Pons (tissue), 1 donor: ENCODE measurements at regions not wholly inside any gene's neighbourhood (a gene's known extent, or its start where the extent isn't known, plus 50 kb on each side); places are given as distances from the start of the nearest gene placed in this dataset.
"Not testable (repeated sequence)": the region's sequence is repeated elsewhere in the genome, so short reads cannot be mapped to it uniquely, and the experiment has no call there.

ENCODE experiments used
- DNase-seq: peaks from one replicate; pipeline ENCODE4 v3.0.0-alpha.2; 2016; ENCODE audit warnings: low spot score

DNA sequence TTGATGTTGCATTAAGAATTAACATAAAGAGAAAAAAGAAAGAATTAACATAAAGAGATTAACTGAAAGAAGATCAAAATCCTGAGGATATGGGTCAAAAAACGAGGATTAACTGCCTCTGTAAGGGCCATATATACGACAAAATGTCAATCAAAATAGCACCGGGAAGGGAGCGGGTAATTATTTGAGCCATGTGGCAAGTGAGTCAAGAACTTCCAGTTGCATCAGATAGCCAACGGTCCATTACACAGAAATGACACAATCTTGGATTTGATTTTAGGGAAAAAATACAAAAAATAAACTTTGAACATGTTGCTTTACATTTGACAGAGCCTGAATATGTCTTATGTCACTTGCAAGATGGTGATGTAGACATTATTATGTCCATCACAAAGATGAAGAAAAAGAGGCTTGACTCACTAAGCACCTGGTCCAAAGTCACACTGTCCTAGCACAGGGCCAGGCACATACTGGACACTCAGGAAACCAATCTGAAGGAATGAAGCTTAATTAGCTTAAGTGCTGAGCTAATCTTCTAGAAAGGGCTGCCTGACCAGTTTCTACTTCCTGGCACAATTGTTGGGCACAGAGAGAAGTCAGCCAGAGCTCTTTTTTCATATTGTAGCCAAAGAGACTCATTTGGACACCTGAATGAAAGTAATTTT lies 273.2 kb upstream of the PAPPA start:
- DNase-seq = no peak

DNA sequence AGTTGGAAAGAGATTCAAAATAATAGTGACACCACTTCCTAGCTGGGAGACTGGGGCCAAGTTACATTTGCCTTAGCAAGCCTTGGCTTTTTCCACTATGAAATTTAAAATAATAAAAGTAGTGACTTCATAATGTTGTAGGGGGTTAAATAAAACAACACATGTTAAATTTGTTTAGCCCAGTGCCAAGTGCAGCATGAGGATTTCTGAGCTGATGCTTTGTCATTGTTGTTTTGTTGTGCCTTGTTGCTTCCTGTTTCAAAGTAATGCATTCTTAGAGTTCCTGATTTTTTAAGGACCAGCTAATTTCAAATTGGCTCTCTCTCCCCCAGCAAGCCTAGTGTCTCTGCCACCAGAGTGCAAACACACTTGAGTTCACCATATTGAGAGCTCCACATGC lies 270.7 kb upstream of the PAPPA start:
- DNase-seq = no peak

DNA sequence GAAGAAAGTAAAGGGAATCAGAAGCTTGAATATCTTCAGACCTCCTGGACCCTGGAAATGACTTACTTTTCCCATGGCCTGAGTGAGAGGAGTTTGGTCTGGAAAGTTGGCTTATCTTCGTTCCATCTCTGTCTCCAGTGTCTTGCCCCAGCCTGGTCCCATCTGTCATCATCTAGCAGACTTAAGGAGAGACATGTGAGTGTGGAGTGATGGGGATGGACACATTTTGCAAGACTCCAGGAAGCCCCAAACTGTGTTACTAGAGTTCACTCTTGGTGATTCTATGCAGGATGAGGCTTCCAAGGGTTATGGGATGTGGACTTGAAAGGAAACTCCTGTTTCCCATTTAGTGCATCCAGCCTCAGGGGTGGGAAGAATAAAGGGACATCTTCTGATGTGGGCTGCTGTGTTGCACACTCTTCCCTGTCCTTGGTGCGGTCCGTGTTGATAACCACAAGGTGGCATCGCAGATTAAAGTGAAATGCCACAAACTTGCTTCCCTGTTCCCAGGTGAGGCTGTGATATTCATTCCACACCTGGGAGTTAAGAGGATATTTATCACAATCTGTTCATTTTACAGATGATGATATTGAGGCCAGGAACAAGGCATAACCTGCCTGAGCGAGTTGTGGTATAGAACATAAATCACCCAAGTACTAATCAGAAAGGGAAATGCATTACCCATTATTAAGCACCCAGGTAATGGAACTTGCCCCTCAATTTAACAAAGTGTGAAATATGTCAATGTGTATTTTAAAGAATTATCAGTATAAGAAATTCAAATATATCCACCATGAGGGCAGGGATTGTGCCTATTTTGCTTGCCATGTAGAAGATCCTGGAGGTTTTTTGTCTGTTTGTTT lies 269.9 kb upstream of the PAPPA start:
- DNase-seq = peak; percentile 20

DNA sequence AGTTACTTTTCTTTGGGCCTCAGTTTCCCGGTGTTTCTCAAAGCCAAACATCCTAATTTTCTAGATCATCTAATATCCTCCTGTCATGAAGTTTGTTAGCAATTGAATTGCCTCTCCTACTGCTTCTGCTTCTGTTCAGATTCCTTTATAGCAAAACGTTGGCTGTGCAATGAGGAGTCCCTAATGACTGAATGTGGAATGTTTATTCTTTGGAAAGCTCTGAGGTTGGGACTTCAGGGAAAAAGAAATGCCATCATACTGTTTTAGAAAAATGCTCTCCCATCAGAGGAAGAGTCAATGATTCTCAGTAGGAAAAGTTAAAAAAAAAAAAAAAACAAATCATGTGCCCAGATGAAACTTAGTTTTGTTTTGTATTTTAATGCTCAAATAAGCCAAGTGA lies 268.7 kb upstream of the PAPPA start:
- no peak for DNase-seq

DNA sequence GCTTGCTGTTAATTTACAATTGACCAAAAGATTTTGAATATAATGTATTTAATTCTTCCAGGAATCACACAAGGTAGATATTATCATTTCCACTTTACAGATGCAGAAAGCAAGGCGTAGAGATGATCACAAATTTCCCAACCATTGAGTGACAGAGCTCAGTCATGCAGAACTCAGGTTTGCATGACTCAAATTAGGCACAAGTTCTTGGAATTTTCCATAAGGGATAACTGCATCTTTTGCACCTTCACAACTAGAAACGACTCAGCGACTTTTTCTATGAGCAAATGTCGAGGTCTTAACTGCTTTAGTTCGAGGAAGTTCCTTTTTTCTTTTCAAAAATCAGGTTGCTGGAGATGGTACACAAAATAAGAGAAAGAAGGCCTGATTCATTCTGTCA lies 265.5 kb upstream of the PAPPA start:
- no peak for DNase-seq

DNA sequence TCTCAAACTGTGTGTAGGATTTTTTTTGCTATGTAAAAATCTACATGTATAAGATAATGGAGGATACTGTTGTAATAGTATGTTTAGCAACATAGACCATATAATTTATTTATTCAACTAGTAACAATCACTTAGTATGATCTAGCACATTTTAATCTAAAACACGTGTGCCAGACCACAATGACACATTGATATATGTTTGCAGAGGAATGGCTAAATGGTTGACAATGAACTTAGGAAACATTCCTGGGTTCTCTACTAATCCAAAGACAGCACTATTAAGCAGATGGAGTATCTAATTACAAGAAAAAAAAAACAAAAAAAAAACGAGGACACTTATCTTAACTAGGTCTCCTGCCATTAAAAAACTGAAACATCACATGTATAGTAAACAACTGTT lies 261.7 kb upstream of the PAPPA start:
- no peak for DNase-seq

DNA sequence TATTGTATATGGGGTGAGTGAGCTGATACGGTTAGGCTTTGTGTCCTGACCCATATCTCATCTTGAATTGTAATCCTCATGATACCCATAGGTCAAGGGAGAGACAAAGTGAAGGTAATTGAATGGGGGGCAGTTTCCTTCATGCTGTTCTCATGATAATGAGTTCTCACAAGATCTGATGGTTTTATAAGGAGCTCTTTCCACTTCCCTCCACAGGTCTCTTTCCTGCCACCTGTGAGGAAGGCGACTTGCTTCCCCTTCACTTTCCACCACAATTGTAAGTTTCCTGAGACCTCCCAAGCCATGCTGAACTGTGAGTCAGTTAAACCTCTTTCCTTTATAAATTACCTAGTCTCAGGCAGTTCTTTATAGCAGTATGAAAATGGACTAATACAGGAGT lies 255.1 kb upstream of the PAPPA start:
- DNase-seq = not testable (repeated sequence)

DNA sequence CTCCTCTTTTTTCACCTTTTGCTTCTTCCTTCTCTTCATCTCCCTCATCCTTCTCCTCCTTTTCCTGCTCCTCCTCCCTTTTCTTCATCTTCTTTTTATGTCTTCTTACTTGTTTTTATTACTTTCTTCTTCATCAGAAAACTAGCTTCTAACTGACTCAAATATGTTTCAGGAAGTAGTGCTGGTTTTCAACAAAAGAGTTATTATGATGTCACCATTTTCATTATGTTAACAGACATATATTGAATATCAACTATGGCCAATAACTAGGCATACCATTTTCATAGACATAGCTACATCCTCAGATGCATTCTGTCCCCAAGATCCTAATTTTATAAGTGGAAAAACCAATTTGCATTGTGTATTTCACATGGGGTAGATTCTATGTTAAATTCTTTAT lies 252.9 kb upstream of the PAPPA start:
- no peak for DNase-seq

DNA sequence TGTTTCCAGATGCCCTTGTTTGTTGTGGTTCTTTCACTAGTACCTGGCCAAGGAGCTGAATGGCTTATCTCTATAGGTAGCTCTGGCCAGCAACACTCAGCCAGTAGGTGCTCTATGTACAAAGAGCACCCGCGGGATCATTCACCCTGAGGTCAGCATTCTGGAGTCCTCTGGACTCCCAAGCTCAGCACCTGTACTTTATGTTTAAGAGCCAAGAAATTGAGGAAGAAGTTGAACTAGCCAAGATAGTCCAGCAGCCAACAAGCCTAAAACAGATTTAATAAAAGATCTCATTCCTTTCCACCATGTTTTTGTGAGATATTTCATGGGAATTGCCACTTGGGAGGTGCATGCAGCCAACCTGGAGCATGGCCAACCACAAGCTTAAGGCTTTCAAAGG lies 242.6 kb upstream of the PAPPA start:
- DNase-seq = no peak

DNA sequence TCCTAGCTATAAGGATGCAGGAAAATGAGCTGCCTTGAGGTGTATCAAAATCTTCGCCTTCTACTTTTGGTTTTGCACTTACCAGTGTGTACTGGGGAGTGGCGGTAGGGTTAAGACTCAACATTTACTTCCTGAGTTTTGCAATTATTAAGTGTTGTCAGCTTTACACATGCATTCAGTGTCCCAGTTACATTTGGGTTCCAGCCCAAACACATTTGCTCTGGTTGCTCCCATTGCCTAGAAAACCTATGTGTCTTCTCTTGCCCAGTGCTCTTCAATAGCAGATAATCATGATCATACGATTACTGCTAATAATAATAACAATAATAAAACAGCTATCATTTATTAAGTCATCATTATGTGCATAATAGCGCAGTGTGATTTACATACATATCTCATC lies 241.5 kb upstream of the PAPPA start:
- no peak for DNase-seq

DNA sequence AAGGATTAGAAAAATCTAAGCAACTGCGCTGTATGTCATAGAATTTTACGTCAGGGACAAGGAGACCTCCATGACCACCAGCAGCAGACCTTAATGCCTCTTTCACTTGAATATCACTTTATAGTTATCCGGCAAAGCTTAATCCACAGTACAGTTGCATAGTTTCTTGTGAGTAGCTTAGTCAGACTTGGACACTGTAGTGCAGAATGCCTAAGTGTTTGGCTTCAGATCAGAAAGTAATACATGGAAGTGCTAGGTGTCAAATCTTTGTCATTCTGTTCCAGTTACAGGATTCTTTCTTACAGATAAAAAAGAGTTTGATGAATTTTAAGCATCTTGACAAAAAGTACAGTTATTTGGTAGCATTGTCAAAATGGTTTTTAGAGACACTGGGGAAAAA lies 239.9 kb upstream of the PAPPA start:
- no peak for DNase-seq

DNA sequence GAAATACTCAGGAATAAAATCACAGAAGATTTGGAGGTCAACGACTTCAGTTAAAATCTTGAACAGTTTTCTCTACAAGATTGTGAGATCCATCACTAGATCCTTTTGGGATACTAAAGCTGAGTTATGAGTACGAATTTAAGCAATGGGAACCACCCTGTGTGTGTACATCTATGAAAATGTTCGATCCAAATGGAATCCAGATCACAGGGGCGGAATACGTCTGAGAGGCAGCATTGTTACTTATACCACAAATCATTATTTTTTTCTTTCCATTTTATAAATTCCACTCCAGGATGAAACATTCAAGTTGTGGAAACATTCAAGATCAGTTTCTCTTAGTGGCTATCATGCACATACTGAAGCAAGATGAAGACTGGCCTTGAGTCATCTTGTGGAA lies 239.3 kb upstream of the PAPPA start:
- no peak for DNase-seq

DNA sequence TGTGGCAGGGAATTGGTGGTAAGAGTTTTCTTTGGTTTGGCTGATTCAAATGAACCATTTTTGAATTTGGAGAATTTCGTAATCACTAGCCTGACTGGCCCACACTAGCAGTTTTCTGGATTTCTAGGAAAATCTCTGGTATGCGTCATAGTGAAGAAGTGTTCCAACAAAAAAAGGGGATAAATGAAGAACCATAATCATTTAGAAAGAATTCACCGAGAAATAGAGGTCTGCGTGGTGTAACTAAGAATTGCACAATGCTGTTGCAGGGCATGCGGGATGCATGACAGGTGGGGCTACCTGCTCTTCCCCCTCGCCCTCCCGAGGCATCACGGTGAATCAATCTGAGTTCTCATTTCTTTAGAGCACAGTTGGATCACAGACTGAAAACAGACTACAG lies 232.3 kb upstream of the PAPPA start:
- no peak for DNase-seq

DNA sequence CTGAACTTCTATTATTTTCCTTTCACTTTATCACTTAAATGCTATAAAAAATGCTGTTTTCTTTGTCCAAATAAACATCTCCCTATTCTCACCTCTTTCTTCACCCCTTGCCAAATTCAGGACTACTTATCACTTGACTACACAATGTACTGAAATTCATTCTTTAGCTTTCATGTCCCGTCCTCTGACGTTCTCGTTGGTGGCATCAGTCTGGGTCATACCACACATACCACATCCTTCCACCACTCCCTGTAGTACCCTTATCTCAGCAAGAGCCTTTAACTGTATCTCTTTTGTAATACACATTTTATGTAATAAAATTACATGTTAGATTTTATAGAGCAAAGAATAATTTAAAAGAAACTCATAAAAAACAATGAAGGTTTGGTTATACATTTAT lies 231.1 kb upstream of the PAPPA start:
- DNase-seq = no peak

DNA sequence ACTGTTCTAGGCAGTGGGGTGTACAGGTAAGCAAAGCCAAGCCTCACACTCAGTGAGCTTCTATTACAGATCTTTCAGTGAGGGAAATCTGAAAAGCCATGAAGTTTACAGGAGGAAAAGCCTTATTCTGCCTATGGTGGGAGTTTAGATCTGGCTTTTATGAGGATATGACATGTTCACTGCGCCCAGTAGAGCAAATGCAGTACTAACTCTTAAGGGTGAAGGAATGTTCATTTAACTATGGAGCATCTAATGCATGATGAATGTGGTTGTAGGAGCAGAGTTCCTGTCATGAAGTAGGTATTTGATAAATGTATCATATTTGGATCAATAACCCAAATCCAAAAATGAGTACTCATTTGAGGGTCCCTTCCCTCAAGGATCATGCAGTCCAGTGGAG lies 230.2 kb upstream of the PAPPA start:
- no peak for DNase-seq

DNA sequence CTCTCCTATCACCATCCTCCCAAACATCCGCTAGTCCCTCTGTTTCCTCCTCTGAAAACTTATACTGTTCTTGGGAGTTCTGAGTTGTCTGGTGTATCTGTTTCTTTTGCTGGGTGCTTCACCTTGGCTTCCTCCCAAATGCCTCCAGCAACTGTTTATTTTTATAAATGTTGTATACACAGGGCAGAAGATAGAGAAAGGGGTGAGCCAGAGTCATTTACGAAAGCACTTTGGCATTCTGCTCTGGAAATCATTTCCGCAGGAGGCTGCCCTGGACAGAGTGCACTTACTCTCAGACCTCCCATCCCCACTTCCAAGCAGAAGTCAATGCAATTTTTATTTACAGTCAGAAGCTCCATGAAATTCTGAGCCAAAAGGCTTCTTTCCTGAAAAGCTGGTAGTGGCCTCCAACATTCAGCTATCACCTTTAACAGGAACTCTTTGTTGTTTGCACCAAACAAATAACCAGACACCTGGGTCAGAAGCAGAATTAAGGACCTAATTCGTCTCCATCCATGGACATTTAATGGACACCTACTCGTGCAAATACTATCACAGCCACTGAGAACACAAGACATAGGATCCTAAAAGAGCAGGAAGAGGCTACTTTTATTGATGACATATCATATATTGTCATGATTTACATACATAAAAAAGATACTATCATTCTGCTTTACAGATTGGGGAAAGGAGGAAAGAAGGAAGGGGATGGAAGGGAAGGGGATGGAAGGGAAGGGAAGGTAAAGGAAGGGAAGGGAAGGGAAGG lies 229.5 kb upstream of the PAPPA start:
- DNase-seq = no peak

DNA sequence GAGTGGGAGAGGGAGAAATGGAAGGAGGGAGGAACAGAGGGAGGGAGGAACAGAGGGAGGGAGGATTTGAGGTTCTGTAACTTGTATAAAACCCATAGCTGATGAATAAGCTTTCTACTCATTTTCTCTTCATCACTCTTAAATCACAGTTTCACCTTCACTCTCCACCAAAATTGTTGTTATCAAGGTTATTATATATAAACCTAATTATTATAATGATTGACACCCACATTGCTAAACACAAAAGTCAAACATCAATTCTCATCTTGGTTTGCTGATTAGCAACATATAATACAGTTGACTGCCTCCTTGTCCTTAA lies 229.0 kb upstream of the PAPPA start:
- DNase-seq = no peak

DNA sequence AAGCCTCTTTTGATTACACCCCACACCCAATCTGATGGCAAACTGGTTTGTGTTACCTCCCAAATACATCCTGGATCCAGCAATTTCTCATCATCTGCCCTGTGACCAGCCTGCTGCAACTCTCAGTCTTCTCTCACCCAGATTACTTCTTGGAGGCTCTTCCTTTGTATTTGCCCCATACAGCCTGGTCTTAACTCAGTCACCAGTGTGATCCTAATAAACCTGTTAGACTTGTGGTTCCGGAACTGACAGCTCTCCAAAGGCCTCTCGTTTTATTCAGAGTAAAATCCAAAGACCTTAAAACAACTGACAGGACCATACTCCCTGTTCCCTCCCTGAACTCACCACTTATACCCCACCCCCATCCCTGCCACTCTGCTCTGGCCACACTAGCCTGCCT lies 228.2 kb upstream of the PAPPA start:
- DNase-seq = no peak

DNA sequence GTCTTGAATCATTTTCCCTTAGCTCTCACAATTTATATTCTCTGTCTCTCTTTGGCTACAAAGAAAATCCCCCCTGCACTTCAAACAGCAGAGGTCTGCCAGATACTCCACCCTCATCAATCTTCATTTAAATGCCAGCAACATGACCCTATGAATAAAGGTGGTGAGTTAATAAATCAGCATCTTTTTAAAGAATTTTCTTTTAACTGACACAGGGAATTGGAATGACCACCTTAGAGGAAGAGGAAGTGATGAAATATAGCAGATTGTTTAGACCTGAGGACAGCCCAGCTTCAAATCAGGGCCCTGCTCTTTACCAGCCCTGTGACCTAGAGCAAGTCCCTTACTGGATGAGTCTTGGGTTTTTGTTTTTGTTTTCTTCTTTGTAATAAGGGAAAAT lies 223.1 kb upstream of the PAPPA start:
- DNase-seq = no peak

DNA sequence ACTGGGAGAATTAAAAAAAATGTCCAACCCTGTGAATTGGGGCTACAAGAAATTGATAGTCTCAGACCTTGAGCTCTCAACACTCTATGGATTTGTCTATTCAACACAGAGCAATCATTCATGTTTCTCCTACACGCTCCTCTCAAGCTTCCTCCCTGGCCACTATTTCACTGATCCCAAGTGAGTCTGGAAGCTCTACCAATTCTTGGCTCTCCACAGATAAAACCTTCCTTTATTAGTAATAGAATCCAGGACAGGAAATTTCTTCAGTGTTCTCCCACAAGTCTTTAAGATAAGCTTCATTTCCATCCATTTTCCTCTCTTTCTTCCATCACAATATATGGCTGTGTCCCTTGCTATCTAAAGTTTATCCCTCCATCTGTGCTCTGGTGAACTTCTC lies 215.1 kb upstream of the PAPPA start:
- no peak for DNase-seq

DNA sequence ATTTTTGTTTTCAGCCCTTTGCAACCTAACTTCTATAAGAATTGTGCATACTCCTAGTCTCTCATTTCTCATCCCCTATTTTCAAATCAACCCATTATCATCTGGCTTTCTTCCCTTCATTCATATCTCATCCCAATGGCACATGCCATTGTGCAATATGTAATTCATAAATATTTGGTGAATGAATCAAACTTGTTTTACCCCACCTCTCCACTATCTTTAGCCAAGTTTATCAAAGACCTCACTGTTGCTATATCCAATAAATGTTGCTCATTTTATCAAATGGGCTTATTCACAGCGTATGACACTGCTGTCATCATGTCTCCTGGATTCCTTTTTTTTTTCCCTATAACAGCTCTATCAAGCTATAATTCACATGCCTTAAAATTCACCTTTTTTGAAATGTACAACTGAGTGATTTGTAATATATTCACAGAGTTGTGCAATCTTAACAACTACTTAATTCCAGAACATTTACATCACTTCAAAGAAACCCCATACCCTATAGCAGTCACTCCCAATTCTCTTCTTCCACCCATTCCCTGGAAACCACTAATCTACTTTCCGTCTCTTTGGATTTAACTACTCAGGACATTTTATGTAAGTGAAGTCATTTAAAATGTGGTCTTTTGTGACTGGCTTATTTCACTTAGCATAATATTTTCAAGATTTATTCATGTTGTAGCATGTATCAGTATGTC lies 214.4 kb upstream of the PAPPA start:
- no peak for DNase-seq

DNA sequence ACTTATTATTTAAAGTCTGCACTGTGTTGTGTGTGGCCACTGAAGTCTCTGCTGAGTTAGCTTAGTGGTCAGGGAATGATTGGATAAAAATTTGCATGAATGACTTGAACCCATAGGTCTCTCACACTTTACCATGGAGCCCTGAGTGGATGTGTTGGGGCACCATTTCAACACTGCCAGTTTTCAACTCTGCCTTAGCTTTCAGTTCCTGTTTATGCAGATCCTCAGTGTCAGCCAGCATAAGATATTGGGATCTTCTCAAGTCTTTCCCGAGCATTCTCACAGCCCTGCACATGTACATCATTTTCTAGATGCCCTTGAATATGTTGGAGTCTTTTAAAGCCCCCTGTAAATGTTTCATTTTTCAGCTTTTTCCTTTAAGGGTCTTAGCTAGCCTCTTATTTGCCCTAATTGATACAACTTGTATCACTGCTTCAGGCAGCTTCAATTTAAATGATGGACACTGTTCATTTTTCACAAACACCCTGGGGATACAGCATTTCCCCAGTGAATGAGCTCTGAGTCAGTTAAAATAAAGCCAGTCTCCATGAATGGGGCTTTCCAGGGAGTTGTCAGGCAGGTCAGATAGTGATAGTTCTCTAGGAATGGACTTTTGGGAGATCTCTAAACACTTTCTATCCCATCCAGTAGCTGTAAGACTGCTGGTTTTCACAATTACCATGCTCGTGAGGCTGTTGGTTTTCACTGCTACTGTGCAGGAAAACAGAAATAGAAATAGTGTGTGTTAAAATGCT lies 211.9 kb upstream of the PAPPA start:
- no peak for DNase-seq
